ENCODE measurements at regions not wholly inside any gene's neighbourhood (a gene's known extent, or its start where the extent isn't known, plus 50 kb on each side); places are given as distances from the start of the nearest gene placed in this dataset.

DNA sequence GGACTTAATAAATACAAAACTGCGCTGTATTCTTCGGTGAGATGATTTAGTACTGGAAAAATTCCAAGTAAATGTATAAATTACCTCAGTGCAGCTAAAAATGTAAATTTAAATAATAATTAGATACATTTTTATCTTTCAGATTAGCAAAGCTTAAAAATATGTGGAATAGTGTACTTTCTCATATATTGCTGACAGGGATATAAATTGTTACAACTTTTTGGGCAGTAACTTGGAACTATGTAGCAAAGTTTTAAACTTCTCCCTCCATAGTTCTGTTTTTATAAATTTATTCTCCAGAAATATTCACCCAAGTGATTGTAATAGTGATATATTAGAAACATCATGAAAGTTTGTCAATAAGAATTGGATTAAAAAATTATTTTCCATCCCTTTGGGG is 384.6 kb upstream of the CITED2 start:
- Histone ChIP-seq H3K9me3 (ENCODE audit: control insufficient read depth, insufficient read depth, low read length) (no peaks in the 10 kb centered on the region), H3K27me3 (ENCODE audit: control insufficient read depth, insufficient read depth, low read length) (no peaks in the 10 kb centered on the region), H3K9ac (ENCODE audit: low read depth, low read length) (no peak overlapping the region), H3K36me3 (ENCODE audit: control insufficient read depth, insufficient read depth, low read length) (no peaks in the 10 kb centered on the region), H3K4me1 (ENCODE audit: control insufficient read depth, insufficient read depth, low read length) (no peaks in the 10 kb centered on the region), H3K4me3 (ENCODE audit: low read depth, low read length) (no peak overlapping the region)

DNA sequence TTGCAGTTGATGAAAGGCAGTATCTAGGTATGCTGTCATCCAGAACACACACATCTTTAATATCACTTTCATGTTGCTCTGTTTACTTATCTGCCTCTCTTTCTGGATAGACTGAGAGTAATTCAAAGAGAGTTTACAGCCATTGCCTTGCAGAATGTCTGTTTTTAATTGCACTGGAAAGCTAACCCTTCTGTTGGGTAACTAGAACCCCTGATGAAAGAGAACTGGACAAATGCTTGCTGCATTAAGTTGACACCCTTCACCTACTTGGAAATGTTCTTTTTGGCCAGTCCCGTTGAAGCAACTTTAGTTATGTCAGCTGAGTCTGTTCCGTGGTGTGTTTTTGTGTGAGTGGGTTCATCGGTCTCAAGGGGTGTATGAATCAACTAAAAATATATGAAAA is 383.8 kb upstream of the CITED2 start:
- H3K4me1 ChIP-seq (ENCODE audit: control insufficient read depth, insufficient read depth, low read length) = no peaks in the 10 kb centered on the region
- no peak overlapping the region for H3K4me3 ChIP-seq (ENCODE audit: low read depth, low read length)
- no peaks in the 10 kb centered on the region for H3K36me3 ChIP-seq (ENCODE audit: control insufficient read depth, insufficient read depth, low read length)
- no peaks in the 10 kb centered on the region for H3K27me3 ChIP-seq (ENCODE audit: control insufficient read depth, insufficient read depth, low read length)
- no peak overlapping the region for H3K9ac ChIP-seq (ENCODE audit: low read depth, low read length)
- no peaks in the 10 kb centered on the region for H3K9me3 ChIP-seq (ENCODE audit: control insufficient read depth, insufficient read depth, low read length)

DNA sequence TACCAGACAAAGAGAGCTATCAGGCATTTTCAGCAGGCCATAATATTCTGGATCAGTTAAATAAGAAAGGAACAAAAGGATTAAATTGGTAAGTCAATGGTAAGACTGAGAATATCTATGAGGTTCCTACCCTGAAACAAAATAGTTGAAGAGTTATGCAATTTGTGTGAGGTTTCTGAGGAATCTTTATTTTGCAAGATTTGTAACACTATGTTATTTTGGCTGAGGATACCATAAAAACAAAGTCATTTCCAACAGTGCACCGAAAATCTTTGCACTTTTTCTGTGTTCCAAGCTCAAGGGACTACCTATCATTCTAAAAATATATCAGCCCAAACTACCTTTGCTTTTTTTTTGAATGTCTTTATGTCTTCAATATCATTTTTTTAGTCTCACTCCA is 383.3 kb upstream of the CITED2 start:
- H3K27me3 ChIP-seq (ENCODE audit: control insufficient read depth, insufficient read depth, low read length) = no peaks in the 10 kb centered on the region
- H3K9ac ChIP-seq (ENCODE audit: low read depth, low read length) = no peak overlapping the region
- H3K4me1 ChIP-seq (ENCODE audit: control insufficient read depth, insufficient read depth, low read length) = no peaks in the 10 kb centered on the region
- H3K36me3 ChIP-seq (ENCODE audit: control insufficient read depth, insufficient read depth, low read length) = no peaks in the 10 kb centered on the region
- H3K4me3 ChIP-seq (ENCODE audit: low read depth, low read length) = no peak overlapping the region
- H3K9me3 ChIP-seq (ENCODE audit: control insufficient read depth, insufficient read depth, low read length) = no peaks in the 10 kb centered on the region

DNA sequence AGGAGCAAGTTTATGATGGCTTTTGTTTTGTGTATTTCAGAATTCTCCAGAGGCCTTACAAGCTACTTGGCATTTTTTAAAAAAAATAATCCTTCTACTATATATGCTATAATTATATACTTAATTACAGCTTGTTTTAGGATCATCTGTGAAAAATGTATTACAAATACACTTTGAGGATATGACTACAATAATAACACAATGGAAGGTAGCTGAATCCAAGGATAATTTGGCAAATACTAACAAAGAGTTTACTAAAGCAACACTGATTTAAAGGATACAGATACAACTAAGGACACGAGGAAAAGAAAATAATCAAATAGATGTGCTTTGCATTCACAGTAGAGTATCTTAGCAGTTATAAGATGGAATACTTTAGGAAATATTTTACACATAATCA is 381.9 kb upstream of the CITED2 start:
- Histone ChIP-seq H3K9ac (ENCODE audit: low read depth, low read length) (no peak overlapping the region), H3K4me3 (ENCODE audit: low read depth, low read length) (no peak overlapping the region)

DNA sequence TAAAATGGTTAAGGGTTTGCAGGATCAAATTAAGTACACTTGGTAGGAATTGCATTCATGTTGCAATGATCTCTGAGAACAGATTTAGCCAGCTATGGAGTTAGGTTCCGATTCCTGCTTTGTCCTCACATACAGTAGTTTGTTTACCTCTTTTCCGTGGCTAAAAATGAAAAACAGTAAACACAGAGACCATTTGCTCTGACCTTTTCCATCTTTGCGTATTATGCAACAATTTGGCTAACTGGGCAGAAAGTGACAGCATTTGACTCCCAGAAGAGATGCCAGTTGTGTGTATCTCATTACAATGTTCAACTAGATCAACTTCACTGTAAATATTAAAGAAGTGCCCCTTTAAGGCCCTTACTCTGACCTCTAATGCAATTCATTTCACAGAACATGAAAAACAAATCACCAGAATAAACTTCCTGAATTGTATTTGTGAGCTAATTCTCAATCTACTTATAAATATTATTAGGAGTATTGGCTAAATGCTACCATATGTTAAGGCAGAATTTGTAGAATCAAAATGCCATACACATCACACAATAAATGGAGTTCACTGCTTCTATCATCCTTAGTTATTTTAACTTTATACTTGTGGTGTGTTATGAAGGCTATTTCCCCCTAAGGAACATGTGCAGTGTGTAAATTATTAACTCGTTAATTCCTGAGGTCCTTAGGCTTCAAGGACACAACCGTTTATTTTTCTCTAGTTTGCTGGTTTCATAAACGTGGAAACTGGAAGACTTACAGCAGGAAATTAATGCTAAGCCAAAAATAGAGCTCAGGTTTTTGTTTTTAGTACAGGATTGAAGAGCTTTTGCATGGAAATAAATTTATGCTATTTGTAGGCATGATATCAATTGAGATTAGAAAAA is 380.7 kb upstream of the CITED2 start:
- no peaks in the 10 kb centered on the region for H3K9me3 ChIP-seq (ENCODE audit: control insufficient read depth, insufficient read depth, low read length)
- H3K4me3 ChIP-seq (ENCODE audit: low read depth, low read length) = no peak overlapping the region
- H3K27me3 ChIP-seq (ENCODE audit: control insufficient read depth, insufficient read depth, low read length) = no peaks in the 10 kb centered on the region
- no peaks in the 10 kb centered on the region for H3K36me3 ChIP-seq (ENCODE audit: control insufficient read depth, insufficient read depth, low read length)
- H3K4me1 ChIP-seq (ENCODE audit: control insufficient read depth, insufficient read depth, low read length) = no peaks in the 10 kb centered on the region
- H3K9ac ChIP-seq (ENCODE audit: low read depth, low read length) = no peak overlapping the region

More for the DNA sequence above, 381.9 kb upstream of the CITED2 start:
- Histone ChIP-seq H3K4me1 (ENCODE audit: control insufficient read depth, insufficient read depth, low read length) (no peaks in the 10 kb centered on the region), H3K27me3 (ENCODE audit: control insufficient read depth, insufficient read depth, low read length) (no peaks in the 10 kb centered on the region), H3K36me3 (ENCODE audit: control insufficient read depth, insufficient read depth, low read length) (no peaks in the 10 kb centered on the region), H3K9me3 (ENCODE audit: control insufficient read depth, insufficient read depth, low read length) (no peaks in the 10 kb centered on the region)

DNA sequence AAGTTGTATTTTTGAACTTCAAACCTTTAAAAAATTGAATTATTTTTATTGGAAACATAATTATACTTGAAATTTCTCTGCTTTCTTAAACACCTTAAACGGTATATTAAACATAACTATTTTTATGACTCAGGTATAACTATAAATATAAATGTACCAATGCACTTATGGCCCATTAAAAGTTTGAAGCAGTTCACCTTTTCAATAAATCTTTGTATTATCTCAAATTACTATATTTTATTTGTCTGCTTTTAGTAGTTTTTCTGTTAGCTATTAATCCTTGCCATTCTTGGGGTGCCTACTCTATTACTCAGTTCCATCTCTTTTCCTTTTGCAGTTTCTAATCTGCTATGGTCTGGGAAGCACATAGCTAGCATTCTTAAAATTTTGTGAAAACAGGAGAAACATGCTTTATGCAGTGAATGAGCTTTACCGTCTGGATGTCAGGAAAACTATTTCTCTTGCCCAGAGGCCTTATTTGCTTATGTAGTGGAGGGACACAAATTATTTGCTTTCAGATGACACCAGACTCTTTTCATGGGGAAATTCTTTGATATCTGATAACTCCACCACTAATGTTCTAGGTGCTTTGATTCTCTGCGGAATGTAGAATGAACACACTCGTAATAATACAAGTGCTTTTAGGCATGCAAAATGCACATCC is 378.9 kb upstream of the CITED2 start:
- H3K4me1 ChIP-seq (ENCODE audit: control insufficient read depth, insufficient read depth, low read length) = no peaks in the 10 kb centered on the region
- no peak overlapping the region for H3K9ac ChIP-seq (ENCODE audit: low read depth, low read length)
- H3K36me3 ChIP-seq (ENCODE audit: control insufficient read depth, insufficient read depth, low read length) = no peaks in the 10 kb centered on the region
- H3K27me3 ChIP-seq (ENCODE audit: control insufficient read depth, insufficient read depth, low read length) = no peaks in the 10 kb centered on the region
- no peak overlapping the region for H3K4me3 ChIP-seq (ENCODE audit: low read depth, low read length)
- no peaks in the 10 kb centered on the region for H3K9me3 ChIP-seq (ENCODE audit: control insufficient read depth, insufficient read depth, low read length)

DNA sequence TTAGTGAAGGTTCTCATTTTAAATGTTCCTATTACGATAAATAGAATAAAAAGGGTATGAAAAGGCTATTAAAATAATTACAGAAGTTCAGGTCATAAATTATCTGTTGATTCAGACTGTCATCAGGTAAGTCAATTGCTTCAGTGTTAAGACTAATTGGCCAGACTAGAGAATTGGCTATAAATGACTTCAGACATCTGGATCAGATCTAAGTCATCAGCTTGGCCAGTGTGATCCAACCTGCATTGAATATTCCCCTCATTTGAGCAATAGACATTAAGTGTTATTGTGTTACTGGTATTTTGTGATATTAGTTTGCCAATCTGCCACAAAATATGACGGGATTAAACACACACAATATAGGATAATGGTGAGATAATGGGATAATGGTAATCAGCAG is 377.6 kb upstream of the CITED2 start:
- Histone ChIP-seq H3K4me1 (ENCODE audit: control insufficient read depth, insufficient read depth, low read length) (no peaks in the 10 kb centered on the region), H3K36me3 (ENCODE audit: control insufficient read depth, insufficient read depth, low read length) (no peaks in the 10 kb centered on the region), H3K9me3 (ENCODE audit: control insufficient read depth, insufficient read depth, low read length) (no peaks in the 10 kb centered on the region), H3K4me3 (ENCODE audit: low read depth, low read length) (no peak overlapping the region), H3K27me3 (ENCODE audit: control insufficient read depth, insufficient read depth, low read length) (no peaks in the 10 kb centered on the region), H3K9ac (ENCODE audit: low read depth, low read length) (no peak overlapping the region)

DNA sequence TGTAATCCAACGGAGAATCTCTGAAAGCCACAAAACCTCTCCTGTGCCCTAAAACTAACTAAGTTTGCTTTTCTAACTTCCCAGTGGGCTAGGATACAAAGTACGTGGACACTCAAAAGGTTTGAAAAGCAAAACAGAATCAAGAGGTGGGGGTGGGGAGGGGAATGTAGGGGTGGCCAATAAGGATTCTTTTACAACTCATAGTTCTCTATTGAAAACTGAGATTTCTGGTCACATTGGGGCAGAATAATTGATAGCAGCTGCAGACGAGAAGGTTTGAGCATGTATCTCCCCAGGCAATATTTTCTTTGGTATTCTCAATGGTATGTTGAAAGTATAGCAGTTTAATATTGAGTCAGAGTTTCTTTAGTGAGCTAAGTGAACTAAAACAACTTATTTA is 376.7 kb upstream of the CITED2 start:
- Histone ChIP-seq H3K36me3 (ENCODE audit: control insufficient read depth, insufficient read depth, low read length) (no peaks in the 10 kb centered on the region), H3K9me3 (ENCODE audit: control insufficient read depth, insufficient read depth, low read length) (no peaks in the 10 kb centered on the region), H3K4me1 (ENCODE audit: control insufficient read depth, insufficient read depth, low read length) (no peaks in the 10 kb centered on the region), H3K9ac (ENCODE audit: low read depth, low read length) (no peak overlapping the region), H3K27me3 (ENCODE audit: control insufficient read depth, insufficient read depth, low read length) (no peaks in the 10 kb centered on the region), H3K4me3 (ENCODE audit: low read depth, low read length) (no peak overlapping the region)

DNA sequence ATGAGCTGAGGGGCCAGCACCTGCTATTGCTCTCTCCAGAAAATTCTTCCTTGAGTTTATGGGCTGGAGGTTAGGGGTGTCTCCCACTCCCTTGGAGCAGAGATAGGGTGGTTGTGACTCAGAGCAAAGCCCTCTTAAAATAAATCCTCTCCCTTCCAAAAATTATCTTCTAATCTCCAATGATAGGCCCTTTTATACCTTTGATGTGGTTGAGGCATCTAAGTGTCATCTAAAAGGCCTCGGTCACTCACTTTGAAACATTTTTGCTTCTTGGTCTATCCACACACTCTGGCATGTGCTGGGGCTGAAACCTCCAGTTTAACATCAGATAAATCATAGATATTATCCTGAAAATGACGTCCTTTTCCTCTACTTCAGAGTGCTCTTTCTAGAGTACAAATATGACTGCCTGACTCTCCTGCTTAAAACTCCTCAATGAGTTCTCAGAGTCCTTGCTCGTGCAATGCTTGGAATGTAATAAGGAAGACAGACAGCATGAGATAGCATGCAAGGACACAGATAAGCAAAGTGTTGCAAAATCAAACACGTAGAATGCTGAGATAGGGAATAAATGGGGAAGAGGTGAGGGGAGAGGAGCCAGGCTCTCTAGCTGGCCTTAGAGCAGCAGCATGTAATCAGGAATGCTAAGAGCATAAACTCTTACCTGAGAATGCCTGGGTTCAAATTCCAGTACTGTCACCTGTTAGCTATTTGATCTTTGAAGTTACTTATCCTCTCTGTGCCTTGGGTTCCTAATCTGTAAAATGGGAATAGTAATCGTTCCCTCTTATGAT is 374.1 kb upstream of the CITED2 start:
- Histone ChIP-seq H3K36me3 (ENCODE audit: control insufficient read depth, insufficient read depth, low read length) (no peaks in the 10 kb centered on the region), H3K4me3 (ENCODE audit: low read depth, low read length) (no peak overlapping the region), H3K4me1 (ENCODE audit: control insufficient read depth, insufficient read depth, low read length) (no peaks in the 10 kb centered on the region), H3K9me3 (ENCODE audit: control insufficient read depth, insufficient read depth, low read length) (no peaks in the 10 kb centered on the region), H3K27me3 (ENCODE audit: control insufficient read depth, insufficient read depth, low read length) (no peaks in the 10 kb centered on the region), H3K9ac (ENCODE audit: low read depth, low read length) (no peak overlapping the region)

DNA sequence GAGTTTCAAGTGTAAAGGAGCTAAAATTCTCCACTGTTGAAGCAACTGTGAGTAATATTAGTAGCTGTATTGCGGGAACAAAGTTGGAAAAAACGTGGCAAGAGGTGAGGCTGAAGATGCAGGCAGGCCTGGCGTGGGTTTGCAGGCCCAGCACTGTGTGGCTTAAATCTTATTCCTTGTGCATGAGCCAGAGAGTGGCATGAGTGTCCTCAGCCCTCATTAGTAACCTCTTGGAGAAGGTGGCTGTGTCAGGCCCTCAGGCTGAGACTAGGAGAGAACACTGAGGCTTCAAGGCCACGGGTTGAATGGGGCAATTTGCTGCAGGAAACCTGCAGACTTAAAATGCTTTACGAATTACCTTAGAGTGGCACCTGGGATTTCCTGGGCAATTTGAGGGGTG is 372.7 kb upstream of the CITED2 start:
- Histone ChIP-seq H3K9me3 (ENCODE audit: control insufficient read depth, insufficient read depth, low read length) (no peaks in the 10 kb centered on the region), H3K4me3 (ENCODE audit: low read depth, low read length) (no peak overlapping the region), H3K36me3 (ENCODE audit: control insufficient read depth, insufficient read depth, low read length) (no peaks in the 10 kb centered on the region), H3K4me1 (ENCODE audit: control insufficient read depth, insufficient read depth, low read length) (no peaks in the 10 kb centered on the region), H3K9ac (ENCODE audit: low read depth, low read length) (no peak overlapping the region), H3K27me3 (ENCODE audit: control insufficient read depth, insufficient read depth, low read length) (no peaks in the 10 kb centered on the region)

DNA sequence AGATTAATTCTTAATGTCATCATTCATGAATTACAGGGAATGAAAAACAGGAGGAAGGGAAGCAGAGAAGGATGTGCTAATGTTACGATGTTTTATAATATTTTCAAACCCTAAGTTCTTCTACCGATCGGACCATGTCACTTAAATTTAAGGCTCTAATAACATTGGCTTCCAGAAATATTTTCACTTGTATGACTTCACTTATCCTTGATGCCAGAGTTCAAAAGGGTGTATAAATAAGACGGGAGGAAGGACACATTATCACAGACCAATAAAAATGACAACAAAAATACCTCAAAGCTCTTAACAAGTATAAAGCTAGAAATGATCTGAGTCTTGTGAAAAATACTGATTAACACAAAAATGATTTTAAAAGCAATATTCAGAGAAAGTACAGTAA is 370.4 kb upstream of the CITED2 start:
- Histone ChIP-seq H3K9ac (ENCODE audit: low read depth, low read length) (no peak overlapping the region), H3K9me3 (ENCODE audit: control insufficient read depth, insufficient read depth, low read length) (no peaks in the 10 kb centered on the region), H3K36me3 (ENCODE audit: control insufficient read depth, insufficient read depth, low read length) (no peaks in the 10 kb centered on the region), H3K4me1 (ENCODE audit: control insufficient read depth, insufficient read depth, low read length) (no peaks in the 10 kb centered on the region), H3K4me3 (ENCODE audit: low read depth, low read length) (no peak overlapping the region), H3K27me3 (ENCODE audit: control insufficient read depth, insufficient read depth, low read length) (no peaks in the 10 kb centered on the region)
